ENCODE measurements at regions not wholly inside any gene's neighbourhood (a gene's known extent, or its start where the extent isn't known, plus 50 kb on each side); places are given as distances from the start of the nearest gene placed in this dataset.

DNA sequence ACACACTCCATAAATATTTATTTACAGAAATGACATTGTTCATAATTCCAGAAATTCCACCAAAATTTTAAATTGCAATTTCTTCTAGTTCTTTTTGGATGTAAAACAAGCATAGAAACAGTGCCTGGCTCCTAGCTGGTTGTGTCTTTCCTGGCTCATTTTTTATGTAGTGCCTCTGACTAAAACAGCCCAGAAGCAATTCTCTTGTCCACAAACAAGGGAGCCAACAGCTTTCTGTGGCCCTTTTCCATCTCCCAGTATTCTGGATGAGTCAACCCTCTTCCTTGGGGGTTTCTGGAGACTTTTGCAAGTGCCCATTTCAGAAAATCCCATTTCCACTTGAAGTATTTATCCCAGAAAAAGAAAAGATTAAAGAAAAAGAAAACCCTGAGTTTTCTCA is 141.4 kb downstream of the PHLDA1 start:
- TF ChIP-seq, protein P1, sequence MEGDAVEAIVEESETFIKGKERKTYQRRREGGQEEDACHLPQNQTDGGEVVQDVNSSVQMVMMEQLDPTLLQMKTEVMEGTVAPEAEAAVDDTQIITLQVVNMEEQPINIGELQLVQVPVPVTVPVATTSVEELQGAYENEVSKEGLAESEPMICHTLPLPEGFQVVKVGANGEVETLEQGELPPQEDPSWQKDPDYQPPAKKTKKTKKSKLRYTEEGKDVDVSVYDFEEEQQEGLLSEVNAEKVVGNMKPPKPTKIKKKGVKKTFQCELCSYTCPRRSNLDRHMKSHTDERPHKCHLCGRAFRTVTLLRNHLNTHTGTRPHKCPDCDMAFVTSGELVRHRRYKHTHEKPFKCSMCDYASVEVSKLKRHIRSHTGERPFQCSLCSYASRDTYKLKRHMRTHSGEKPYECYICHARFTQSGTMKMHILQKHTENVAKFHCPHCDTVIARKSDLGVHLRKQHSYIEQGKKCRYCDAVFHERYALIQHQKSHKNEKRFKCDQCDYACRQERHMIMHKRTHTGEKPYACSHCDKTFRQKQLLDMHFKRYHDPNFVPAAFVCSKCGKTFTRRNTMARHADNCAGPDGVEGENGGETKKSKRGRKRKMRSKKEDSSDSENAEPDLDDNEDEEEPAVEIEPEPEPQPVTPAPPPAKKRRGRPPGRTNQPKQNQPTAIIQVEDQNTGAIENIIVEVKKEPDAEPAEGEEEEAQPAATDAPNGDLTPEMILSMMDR (IDR thresholded peaks at IDR 0.05): no peak
- TF ChIP-seq POLR2A (IDR thresholded peaks at IDR 0.05) (no peak), POLR2AphosphoS5 (IDR thresholded peaks at IDR 0.05) (no peak)

Data from breast epithelium (tissue), 3 donors.